HG03354 (cell line): ENCODE measurements at regions not wholly inside any gene's neighbourhood (a gene's known extent, or its start where the extent isn't known, plus 50 kb on each side); places are given as distances from the start of the nearest gene placed in this dataset.

ENCODE experiments used
- ATAC-seq: cut with Tn5 transposase; IDR thresholded peaks from one replicate; pipeline ENCODE4 v1.9.1; 2021; ENCODE audit warnings: mild to moderate bottlenecking; ENCODE audit not compliant: unreplicated experiment, poor library complexity, severe bottlenecking

DNA sequence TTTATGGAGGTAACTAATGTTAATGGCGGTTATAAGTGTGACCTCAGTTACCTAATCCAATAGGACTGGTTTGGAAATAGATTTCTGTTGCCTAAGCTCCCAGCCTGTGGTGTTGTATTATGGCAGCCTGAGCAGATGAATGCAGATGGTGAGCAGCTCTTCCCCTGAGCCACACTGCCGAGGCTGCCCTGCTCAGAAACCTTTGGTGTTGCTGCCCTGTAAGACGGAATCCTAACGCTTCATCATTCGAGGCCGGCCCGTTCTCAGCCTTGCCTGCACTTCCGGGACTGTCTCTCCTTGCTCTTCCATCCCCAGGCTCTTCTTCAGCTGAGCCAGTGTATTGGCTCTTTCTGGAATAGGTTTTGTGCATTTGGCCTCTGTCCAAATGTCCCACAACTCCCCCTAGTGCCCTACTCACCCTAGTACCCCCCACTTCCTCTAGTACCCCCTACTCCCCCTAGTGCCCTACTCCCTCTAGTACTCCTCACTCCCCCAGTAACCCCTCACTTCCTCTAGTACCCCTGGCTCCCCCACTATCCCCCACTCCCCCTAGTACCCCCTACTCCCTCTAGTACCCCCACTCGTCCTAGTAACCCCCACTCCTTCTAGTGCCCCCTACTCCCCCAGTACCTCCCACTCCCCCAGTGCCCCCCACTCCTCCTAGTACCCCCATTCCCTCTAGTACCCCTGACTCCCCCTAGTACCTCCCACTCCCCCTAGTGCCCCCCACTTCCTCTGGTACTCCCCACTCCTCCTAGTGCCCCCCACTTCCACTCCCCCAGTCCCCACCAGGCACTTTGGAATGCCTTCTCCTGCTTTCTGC lies 106.0 kb upstream of the TAF1B start:
- no peak for ATAC-seq

GRCh38 chr2:9738062-9738461 lies 105.2 kb upstream of the TAF1B start:
- ATAC-seq, result no peak

DNA sequence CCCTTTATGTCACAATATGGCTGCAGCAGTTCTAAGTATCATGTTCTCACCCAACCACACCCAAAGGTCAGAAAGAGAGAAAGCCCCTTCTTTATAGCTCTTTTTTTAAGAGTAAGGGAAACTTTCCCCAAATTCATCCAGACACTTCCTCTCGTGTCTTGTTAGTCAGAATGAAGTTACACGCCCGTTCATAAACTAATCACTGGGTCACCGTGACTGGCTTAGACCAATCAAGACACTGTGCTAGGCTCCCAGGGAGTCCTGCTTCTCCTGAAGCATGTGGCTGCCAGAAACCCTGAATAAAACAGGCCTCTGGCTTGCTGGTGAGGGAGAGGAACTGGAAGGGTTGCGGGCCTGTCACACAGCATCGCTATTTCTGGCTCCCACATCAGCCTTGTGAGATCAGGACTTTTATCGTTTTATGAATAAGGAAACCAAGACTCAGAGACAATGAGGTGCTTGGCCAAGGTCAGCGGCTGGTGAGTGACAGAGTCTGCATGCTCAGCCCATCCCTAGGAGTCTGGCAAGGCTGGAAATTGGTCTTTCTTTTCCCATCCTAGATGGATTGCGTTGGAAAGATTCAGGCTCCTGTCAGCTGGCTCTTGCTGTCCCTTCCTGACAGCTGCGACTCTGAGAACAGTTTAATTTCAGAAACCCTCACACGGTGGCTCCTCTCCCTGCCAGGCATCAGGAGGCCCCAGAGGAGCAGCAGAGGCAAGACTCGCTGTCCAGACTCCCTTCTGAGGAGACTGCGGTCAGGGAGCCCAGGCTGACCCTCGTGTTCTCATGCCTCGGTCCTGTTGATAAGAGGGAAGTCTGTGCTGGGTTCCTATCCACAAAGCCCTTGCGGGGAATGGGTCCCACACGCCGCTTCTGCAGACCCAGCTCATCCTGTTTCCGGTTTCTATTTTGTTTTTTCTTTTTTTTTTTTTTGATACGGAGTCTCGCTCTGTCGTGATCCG lies 104.5 kb upstream of the TAF1B start:
- peak; percentile 38 for ATAC-seq

- peak; percentile 55 for ATAC-seq
Observed at GRCh38 chr2:9739531-9739964, 103.7 kb upstream of the TAF1B start.

GRCh38 chr2:9740382-9741073 lies 102.7 kb upstream of the TAF1B start:
- ATAC-seq, result no peak

- ATAC-seq, result no peak
Observed at GRCh38 chr2:9741110-9741509, 102.2 kb upstream of the TAF1B start.

DNA sequence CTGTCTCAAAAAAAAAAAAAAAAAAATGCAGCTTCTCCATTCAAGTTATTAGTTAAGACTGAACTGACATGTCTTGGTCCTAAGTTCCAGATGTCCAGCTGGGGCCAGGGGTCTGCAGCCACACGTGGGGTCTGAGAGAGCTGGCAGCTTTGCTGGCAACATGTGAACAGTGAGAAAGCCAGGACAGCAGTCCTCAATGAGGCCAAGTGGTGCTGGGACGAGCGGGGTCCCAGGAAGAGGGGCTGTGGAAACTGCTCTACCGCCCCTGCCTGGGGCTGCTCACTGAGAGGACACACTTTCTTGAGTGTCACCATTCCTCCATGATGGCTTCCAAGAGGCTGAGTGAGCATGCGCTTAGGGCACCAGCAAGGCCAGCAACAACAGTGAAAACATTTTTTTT lies 100.7 kb upstream of the TAF1B start:
- no peak for ATAC-seq

DNA sequence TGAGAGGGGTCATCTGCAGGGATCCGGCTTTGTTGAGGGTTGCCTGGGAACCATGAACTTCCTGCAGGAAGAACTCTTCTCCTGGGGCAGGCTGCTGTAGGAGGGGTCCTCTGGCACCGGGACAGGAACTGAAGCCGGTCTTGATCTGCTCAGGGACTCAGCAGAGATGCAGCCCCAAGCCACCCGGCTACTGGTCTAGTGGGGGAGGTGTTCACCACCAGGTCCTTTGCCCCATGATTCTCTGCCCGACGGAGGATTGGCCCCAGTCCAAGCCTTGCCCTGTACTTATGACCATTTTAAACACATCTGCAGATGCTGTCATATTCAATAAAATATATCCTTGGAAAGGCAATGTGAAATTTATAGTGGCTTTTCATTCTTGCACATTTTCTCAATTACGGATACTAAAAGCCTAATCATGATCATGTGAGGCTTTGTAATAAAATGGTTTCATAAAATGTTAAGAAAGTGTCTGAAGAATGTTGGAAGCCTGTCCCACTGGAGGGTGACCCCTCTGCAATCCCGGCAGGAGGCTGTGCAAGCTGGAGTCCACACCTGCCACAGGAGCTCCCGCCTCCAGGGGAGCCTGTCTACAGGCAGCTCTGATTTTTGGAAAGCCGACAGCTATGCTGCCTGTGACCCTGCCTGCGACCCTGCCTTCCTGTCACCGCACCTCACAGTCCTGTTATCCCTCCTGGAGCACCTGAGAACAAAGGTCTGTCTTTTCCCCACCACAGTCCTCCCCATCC lies 98.8 kb upstream of the TAF1B start:
- ATAC-seq, result no peak

GRCh38 chr2:9745153-9745899 lies 97.9 kb upstream of the TAF1B start:
- no peak for ATAC-seq

GRCh38 chr2:9747396-9747795 lies 95.9 kb upstream of the TAF1B start:
- no peak for ATAC-seq

GRCh38 chr2:9748577-9748976 lies 94.7 kb upstream of the TAF1B start:
- no peak for ATAC-seq

- ATAC-seq, result no peak
Observed at GRCh38 chr2:9749546-9750223, 93.6 kb upstream of the TAF1B start.

DNA sequence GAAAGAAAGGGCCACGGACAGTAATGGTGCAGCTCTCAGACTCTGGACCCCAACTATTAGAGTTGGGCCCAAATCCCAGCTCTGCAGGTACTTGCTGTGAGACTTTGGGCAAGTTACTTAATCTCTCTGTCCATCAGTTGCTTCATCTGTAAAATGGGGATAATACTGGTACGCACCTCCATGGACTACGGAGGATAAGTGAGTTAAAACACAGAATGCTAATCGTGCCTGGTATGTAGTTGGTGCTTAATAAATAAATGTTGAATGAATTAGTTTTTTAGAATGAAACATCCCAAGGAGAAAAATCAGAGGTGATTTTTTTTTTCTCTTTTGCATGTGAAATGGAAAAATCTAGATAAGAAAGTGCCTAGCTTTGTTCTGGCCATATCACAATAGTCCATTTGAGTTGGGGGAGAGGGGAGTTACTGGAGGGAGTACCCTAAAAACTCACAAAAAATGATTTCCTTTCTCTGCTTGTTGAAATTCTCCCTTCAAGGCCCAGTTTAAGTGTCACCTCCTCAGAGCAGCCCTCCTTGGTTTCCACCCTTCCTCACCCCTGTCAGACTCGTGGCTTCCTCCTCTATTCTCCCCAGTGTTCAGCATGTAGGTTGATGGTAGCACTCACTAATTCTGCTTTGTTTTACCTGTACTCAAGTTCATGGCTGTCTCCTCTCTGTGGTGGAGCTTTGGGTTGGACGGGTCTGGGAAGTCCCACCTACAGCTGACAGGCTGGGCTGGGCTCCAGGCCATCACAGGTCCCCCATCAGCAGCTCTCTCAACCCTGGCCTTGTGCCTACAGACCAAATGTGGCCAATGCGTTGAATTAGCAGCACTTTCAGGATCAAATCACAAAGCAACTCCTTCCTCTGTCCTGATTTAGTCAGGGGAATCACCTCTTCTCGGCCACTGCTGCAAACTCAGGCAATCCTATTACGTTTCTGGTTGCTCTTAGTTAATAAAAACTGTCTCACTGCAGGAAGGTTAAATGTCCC lies 92.8 kb upstream of the TAF1B start:
- no peak for ATAC-seq

DNA sequence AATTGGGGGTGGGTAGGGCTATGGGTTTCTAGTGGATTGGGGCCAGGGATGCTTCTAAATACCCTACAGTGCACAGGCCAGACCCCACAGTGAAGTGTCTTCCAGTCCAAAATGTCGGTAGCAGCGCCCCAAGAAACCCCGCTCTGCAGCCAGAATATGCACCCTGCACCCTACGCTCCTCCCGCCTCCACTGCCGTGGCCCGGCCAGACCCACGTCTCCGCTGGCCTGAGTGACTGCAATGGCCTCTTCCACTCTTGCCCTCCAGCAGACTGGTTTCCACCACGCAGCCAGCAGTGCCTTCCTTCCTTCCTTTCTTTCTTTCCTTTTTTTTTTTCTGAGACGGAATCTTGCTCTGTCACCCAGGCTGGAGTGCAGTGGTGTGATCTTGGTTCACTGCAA lies 91.4 kb upstream of the TAF1B start:
- ATAC-seq, result no peak

DNA sequence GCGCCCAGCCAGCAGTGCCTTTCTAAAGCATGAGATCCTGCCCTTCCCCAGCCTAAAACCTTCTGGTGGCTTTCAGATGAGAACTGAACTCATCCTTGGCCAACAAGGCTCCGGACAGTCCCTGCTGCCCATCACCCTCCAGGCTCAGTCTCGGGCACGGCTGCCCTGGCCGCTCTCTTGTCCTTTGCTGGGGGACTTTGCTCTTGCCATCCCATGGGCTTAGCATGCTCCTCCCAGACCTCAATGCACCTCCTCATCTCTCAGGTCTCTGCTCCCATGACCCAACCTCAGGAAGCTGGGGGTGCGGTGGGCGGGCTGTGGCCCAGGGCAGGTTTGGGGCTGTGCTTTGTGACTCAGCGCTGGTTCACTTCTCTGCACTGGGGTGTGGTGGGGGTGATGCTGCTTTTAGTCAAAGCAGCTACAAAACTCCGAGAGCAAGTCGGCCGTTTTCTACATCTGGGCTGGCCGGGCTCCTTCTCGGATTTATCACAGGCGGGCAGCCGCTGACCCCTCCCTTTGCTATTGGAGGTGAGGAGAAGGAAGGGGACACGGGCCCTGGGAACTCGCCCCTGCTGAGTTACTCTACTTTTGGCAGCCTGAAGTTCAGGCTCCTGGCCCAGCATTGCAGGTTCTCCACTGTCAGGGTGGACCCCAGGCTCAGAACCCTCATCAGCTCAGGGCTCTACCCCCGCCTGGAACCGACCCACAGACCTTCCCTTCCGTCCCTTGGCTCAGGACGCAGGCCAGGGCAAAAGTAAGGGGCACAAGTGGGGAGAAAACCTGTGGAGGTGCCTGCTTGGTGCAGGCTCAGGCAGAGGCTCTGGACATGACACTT lies 90.6 kb upstream of the TAF1B start:
- peak; percentile 4 for ATAC-seq

- peak; percentile 77 for ATAC-seq
Observed at GRCh38 chr2:9753276-9753600, 90.0 kb upstream of the TAF1B start.
